H1 (cell line): ENCODE measurements at regions not wholly inside any gene's neighbourhood (a gene's known extent, or its start where the extent isn't known, plus 50 kb on each side); places are given as distances from the start of the nearest gene placed in this dataset.

Source experiments
- CTCF ChIA-PET: fragments of 300-600 bp; sonication (Branson Sonifier 250); formaldehyde crosslinking; loops from one replicate; lab custom pipeline; 2021; ENCODE audit not compliant: partially characterized antibody; lab: Charles Lee
- POLR2A ChIA-PET: fragments of 300-600 bp; sonication (Branson Sonifier 250); formaldehyde crosslinking; loops from one replicate; lab custom pipeline; 2021; ENCODE audit warnings: inconsistent platforms; ENCODE audit not compliant: partially characterized antibody; lab: Charles Lee
- DNase-seq, 2 experiments: peaks; one replicate each; pipeline versions ENCODE4 v3.0.0 to v3.0.0-alpha.2; 2010 to 2022; ENCODE audit warnings: low spot score in 2 of 2, low read depth in 1 of 2, mixed read lengths in 1 of 2
- FAIRE-seq: peaks from 2 replicates; lab custom pipeline; 2011; peaks lifted over from hg19 to GRCh38; lab: Jason Lieb, UNC
- H2AFZ ChIP-seq: 2 replicates; pipeline ENCODE4 v1.8.1; 2012; ENCODE audit warnings: low read length, inconsistent platforms
- H2AK5ac ChIP-seq: 2 replicates; pipeline ENCODE4 v1.6.1; 2013; ENCODE audit warnings: low read depth, low read length
- H2BK120ac ChIP-seq: replicated peaks from 2 replicates; pipeline ENCODE3; 2013; ENCODE audit warnings: low read depth, low read length, inconsistent platforms
- H2BK12ac ChIP-seq: 2 replicates; pipeline ENCODE4 v1.6.1; 2013; ENCODE audit warnings: low read depth, low read length
- H2BK15ac ChIP-seq: 2 replicates; pipeline ENCODE4 v1.6.1; 2013; ENCODE audit warnings: low read length
- H2BK20ac ChIP-seq: 2 replicates; pipeline ENCODE4 v1.6.1; 2013; ENCODE audit warnings: low read length
- H2BK5ac ChIP-seq: 2 replicates; pipeline ENCODE4 v1.6.1; 2013; ENCODE audit warnings: low read depth, low read length
- H3K14ac ChIP-seq: 2 replicates; pipeline ENCODE4 v1.6.1; 2013; ENCODE audit warnings: inconsistent platforms; ENCODE audit not compliant: insufficient read length
- H3K18ac ChIP-seq: 2 replicates; pipeline ENCODE4 v1.6.1; 2013; ENCODE audit warnings: low read length; ENCODE audit errors: extremely low read depth
- H3K23ac ChIP-seq: 2 replicates; pipeline ENCODE4 v1.6.1; 2013; ENCODE audit warnings: inconsistent platforms; ENCODE audit not compliant: insufficient read length
- H3K23me2 ChIP-seq: 2 replicates; pipeline ENCODE4 v1.6.1; 2013; ENCODE audit warnings: low read depth, low read length
- H3K27ac ChIP-seq: 2 replicates; pipeline ENCODE4 v1.6.1; 2011; ENCODE audit warnings: low read depth, low read length, inconsistent platforms
- H3K27me3 ChIP-seq, 4 experiments: replicated peaks in 1 of 4; 1 replicate in 1 of 4; 2 replicates in 3 of 4; pipeline versions ENCODE4 v1.6.1 to v1.8.1; 2011 to 2013; ENCODE audit warnings: low read length in 3 of 4, mild to moderate bottlenecking in 3 of 4, inconsistent platforms in 2 of 4, mixed read lengths in 2 of 4, moderate library complexity in 1 of 4; ENCODE audit not compliant: control insufficient read depth in 3 of 4, insufficient read depth in 3 of 4; ENCODE audit errors: extremely low read depth in 1 of 4
- H3K36me3 ChIP-seq, 4 experiments: 2 replicates each; pipeline versions ENCODE4 v1.6.1 to v1.8.1; 2011 to 2013; ENCODE audit warnings: mild to moderate bottlenecking in 4 of 4, low read length in 3 of 4, moderate library complexity in 2 of 4, control low read depth in 1 of 4, inconsistent platforms in 1 of 4; ENCODE audit not compliant: insufficient read depth in 4 of 4, control insufficient read depth in 2 of 4
- H3K4ac ChIP-seq: replicated peaks from 2 replicates; pipeline ENCODE3; 2013; ENCODE audit warnings: low read length, low read depth, mixed read lengths, inconsistent platforms; ENCODE audit not compliant: insufficient read length
- H3K4me1 ChIP-seq, 4 experiments: replicated peaks in 1 of 4; 1 replicate in 1 of 4; 2 replicates in 3 of 4; pipeline versions ENCODE4 v1.6.1 to v1.8.1; 2011 to 2013; ENCODE audit warnings: low read length in 3 of 4, inconsistent platforms in 2 of 4, mixed read lengths in 1 of 4; ENCODE audit not compliant: insufficient read depth in 4 of 4, control insufficient read depth in 3 of 4
- H3K4me2 ChIP-seq, 2 experiments: 2 replicates each; pipeline versions ENCODE4 v1.6.1 to v1.8.1; 2011 to 2013; ENCODE audit warnings: low read depth in 2 of 2, low read length in 2 of 2, control low read depth in 1 of 2, inconsistent platforms in 1 of 2, mild to moderate bottlenecking in 1 of 2; ENCODE audit not compliant: insufficient read depth in 1 of 2
- H3K4me3 ChIP-seq, 4 experiments: fragments of 200-600, 300-600 bp in 1 of 4; sonication (generic), shearing (Covaris generic), sonication (Bioruptor Twin) in 1 of 4; 2 replicates each; pipeline versions ENCODE4 v1.5.1 to v1.8.1; 2011 to 2016; ENCODE audit warnings: low read length in 4 of 4, low read depth in 3 of 4, control low read depth in 2 of 4, inconsistent platforms in 2 of 4, mild to moderate bottlenecking in 2 of 4, mixed read lengths in 1 of 4, moderate library complexity in 1 of 4; ENCODE audit not compliant: insufficient read depth in 2 of 4; ENCODE audit errors: extremely low read depth in 1 of 4
- H3K56ac ChIP-seq: replicated peaks from 2 replicates; pipeline ENCODE3; 2013; ENCODE audit warnings: low read depth, mild to moderate bottlenecking, mixed read lengths, low read length, inconsistent platforms; ENCODE audit not compliant: insufficient read length
- H3K79me1 ChIP-seq: 2 replicates; pipeline ENCODE4 v1.6.1; 2013; ENCODE audit warnings: low read depth, low read length, control low read depth
- H3K79me2 ChIP-seq, 2 experiments: 2 replicates each; pipeline versions ENCODE4 v1.6.1 to v1.8.1; 2012 to 2013; ENCODE audit warnings: low read length in 2 of 2, mild to moderate bottlenecking in 2 of 2, inconsistent platforms in 1 of 2; ENCODE audit not compliant: insufficient read depth in 2 of 2, control insufficient read depth in 1 of 2
- H3K9ac ChIP-seq, 4 experiments: replicated peaks in 1 of 4; 1 replicate in 1 of 4; 2 replicates in 3 of 4; pipeline versions ENCODE4 v1.6.1 to v1.8.1; 2011 to 2013; ENCODE audit warnings: low read depth in 3 of 4, low read length in 3 of 4, control low read depth in 2 of 4, mild to moderate bottlenecking in 2 of 4, moderate library complexity in 2 of 4, inconsistent platforms in 1 of 4; ENCODE audit errors: extremely low read depth in 1 of 4
- H3K9me3 ChIP-seq, 2 experiments: 2 replicates each; pipeline versions ENCODE4 v1.6.1 to v1.8.1; 2012 to 2013; ENCODE audit warnings: mild to moderate bottlenecking in 2 of 2, moderate library complexity in 2 of 2, control low read depth in 1 of 2, inconsistent platforms in 1 of 2, low read depth in 1 of 2, low read length in 1 of 2, mixed read lengths in 1 of 2; ENCODE audit not compliant: insufficient read depth in 2 of 2
- H4K20me1 ChIP-seq, 2 experiments: replicated peaks in 1 of 2; 2 replicates each; pipeline versions ENCODE3 to v1.8.1; 2011 to 2013; ENCODE audit warnings: inconsistent platforms in 2 of 2, low read length in 2 of 2, mild to moderate bottlenecking in 1 of 2; ENCODE audit not compliant: insufficient read depth in 2 of 2, control insufficient read depth in 1 of 2
- H4K5ac ChIP-seq: 2 replicates; pipeline ENCODE4 v1.6.1; 2013; ENCODE audit warnings: low read length, low read depth, mixed read lengths, inconsistent platforms; ENCODE audit not compliant: insufficient read length
- H4K8ac ChIP-seq: 2 replicates; pipeline ENCODE4 v1.8.0; 2013; ENCODE audit warnings: mild to moderate bottlenecking, moderate library complexity, low read length, inconsistent platforms; ENCODE audit not compliant: insufficient read depth; ENCODE audit errors: extremely low read depth
- H4K91ac ChIP-seq: replicated peaks from 2 replicates; pipeline ENCODE3; 2013; ENCODE audit warnings: low read length, mixed read lengths, inconsistent platforms; ENCODE audit not compliant: insufficient read length
- ASH2L ChIP-seq: fragments of 200-600, 300-600 bp; sonication (generic); IDR thresholded peaks from one replicate; pipeline ENCODE4 v1.7.1; 2017; ENCODE audit warnings: low read length
- BCL11A ChIP-seq, 2 experiments: IDR thresholded peaks; one replicate each; pipeline ENCODE4 v1.6.1; 2011; ENCODE audit warnings: low read depth in 2 of 2, low read length in 2 of 2, mild to moderate bottlenecking in 2 of 2
- BRCA1 ChIP-seq: IDR thresholded peaks from 2 replicates; pipeline ENCODE4 v1.6.1; 2012; ENCODE audit warnings: low read depth, low read length, improper control_type of control experiment
- CBX5 ChIP-seq: fragments of 300-800, 300-1000 bp; sonication (generic); IDR thresholded peaks from 2 replicates; pipeline ENCODE4 v1.7.1; 2016; ENCODE audit warnings: antibody characterized with exemption, low read length, low read depth
- CBX8 ChIP-seq: fragments of 300-800, 300-1000 bp; sonication (generic); IDR thresholded peaks from 2 replicates; pipeline ENCODE4 v1.7.1; 2016; ENCODE audit warnings: low read depth, low read length, borderline replicate concordance
- FOSL1 ChIP-seq: IDR thresholded peaks from 2 replicates; pipeline ENCODE4 v1.6.1; 2011; ENCODE audit warnings: mild to moderate bottlenecking, low read depth, low read length, moderate library complexity; ENCODE audit not compliant: insufficient read depth
- JUN ChIP-seq: IDR thresholded peaks from 2 replicates; pipeline ENCODE4 v1.6.1; 2011; ENCODE audit warnings: low read depth, mild to moderate bottlenecking, improper control_type of control experiment, low read length
- RXRA ChIP-seq: IDR thresholded peaks from 2 replicates; pipeline ENCODE4 v1.6.1; 2011; ENCODE audit warnings: low read depth, mild to moderate bottlenecking, low read length, moderate library complexity; ENCODE audit not compliant: insufficient read depth
- SIRT6 ChIP-seq: IDR thresholded peaks from one replicate; pipeline ENCODE4 v1.7.1; 2012; ENCODE audit warnings: low read length, inconsistent platforms
- WGBS, 2 experiments: shearing (Covaris generic) in 1 of 2; methylation state at CpG; one replicate each; pipeline versions ENCODE4 v1.1.6 to v1.1.7; 2013 to 2015; ENCODE audit warnings: low lambda C conversion rate in 2 of 2, mixed read lengths in 2 of 2, inconsistent platforms in 1 of 2, low coverage in 1 of 2, missing lambda C conversion rate in 1 of 2; ENCODE audit not compliant: insufficient replicate concordance in 2 of 2, insufficient coverage in 1 of 2, insufficient read length in 1 of 2; ENCODE audit errors: extremely low coverage in 1 of 2, missing lambda C conversion rate in 1 of 2; 5-methylcytosine and 5-hydroxymethylcytosine counted together
- TF ChIP-seq, protein P1 (sequence below): IDR thresholded peaks from 2 replicates; pipeline ENCODE4 v1.6.1; 2011; ENCODE audit warnings: low read depth, mild to moderate bottlenecking, low read length; ENCODE audit not compliant: insufficient read depth
- TF ChIP-seq, protein P2 (sequence below), 3 experiments: IDR thresholded peaks; 1 replicate in 2 of 3; 2 replicates in 1 of 3; pipeline versions ENCODE4 v1.5.1 to v1.6.1; 2011; ENCODE audit warnings: low read length in 3 of 3, mild to moderate bottlenecking in 3 of 3, inconsistent platforms in 2 of 3, low read depth in 1 of 3, moderate library complexity in 1 of 3; ENCODE audit not compliant: insufficient read depth in 1 of 3; ENCODE audit errors: control extremely low read depth in 1 of 3

DNA sequence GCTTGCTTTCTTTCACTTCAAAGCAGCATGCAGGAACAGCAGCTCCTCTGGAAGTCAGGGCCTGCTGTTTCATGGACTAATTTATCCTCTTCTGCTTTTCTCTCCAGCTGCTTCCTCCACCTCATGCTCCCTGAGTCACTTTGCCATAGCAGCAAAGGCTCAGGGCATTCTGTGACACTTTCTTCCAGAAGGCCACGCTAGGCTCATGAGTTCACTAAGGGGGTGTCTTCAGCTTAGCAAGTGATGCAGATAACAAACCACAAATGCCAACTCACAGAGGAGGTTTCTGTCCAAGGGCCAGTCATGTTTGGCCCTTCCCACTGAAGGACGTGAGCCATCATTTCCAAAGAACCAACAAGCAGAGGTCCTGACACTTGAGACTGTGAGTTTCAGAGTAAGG is 200.2 kb downstream of the ADGRA3 start:
- FAIRE-seq (no peak), DNase-seq (no peak)
- Histone ChIP-seq H3K27ac (no peak overlapping the region), H2BK120ac (no peak overlapping the region), H3K4ac (no peak overlapping the region), H3K9ac (no peak overlapping the region; a peak in 1 of 7 replicates), H3K36me3 (no peaks in the 10 kb centered on the region), H3K9me3 (no peaks in the 10 kb centered on the region), H3K4me3 (no peak overlapping the region), H3K18ac (no peak overlapping the region), H2AFZ (no peak overlapping the region; the same call in 1 of the 2 replicates), H3K14ac (no peak overlapping the region), H3K79me2 (no peaks in the 10 kb centered on the region), H2BK5ac (no peak overlapping the region), H3K4me1 (no peaks in the 10 kb centered on the region), H2AK5ac (no peak overlapping the region), H2BK15ac (no peak overlapping the region), H2BK12ac (no peak overlapping the region), H2BK20ac (no peak overlapping the region), H4K8ac (no peak overlapping the region), H3K56ac (no peak overlapping the region), H3K23ac (no peak overlapping the region), H4K91ac (no peak overlapping the region), H4K5ac (no peak overlapping the region), H3K79me1 (no peaks in the 10 kb centered on the region), H4K20me1 (no peaks in the 10 kb centered on the region), H3K23me2 (0 out of 2 replicates have a peak, but pooled peaks cover under 1% of the 10 kb centered on the region), H3K4me2 (no peak overlapping the region), H3K27me3 (no peaks in the 10 kb centered on the region)
- no peak for TF ChIP-seq RXRA
- TF ChIP-seq SIRT6: no peak
- TF ChIP-seq CBX8: no peak
- TF ChIP-seq, protein P1, sequence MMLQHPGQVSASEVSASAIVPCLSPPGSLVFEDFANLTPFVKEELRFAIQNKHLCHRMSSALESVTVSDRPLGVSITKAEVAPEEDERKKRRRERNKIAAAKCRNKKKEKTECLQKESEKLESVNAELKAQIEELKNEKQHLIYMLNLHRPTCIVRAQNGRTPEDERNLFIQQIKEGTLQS: no peak
- TF ChIP-seq, protein P2, sequence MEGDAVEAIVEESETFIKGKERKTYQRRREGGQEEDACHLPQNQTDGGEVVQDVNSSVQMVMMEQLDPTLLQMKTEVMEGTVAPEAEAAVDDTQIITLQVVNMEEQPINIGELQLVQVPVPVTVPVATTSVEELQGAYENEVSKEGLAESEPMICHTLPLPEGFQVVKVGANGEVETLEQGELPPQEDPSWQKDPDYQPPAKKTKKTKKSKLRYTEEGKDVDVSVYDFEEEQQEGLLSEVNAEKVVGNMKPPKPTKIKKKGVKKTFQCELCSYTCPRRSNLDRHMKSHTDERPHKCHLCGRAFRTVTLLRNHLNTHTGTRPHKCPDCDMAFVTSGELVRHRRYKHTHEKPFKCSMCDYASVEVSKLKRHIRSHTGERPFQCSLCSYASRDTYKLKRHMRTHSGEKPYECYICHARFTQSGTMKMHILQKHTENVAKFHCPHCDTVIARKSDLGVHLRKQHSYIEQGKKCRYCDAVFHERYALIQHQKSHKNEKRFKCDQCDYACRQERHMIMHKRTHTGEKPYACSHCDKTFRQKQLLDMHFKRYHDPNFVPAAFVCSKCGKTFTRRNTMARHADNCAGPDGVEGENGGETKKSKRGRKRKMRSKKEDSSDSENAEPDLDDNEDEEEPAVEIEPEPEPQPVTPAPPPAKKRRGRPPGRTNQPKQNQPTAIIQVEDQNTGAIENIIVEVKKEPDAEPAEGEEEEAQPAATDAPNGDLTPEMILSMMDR (IDR thresholded peaks at IDR 0.05; ENCODE audit: control extremely low read depth in 1 of 3, insufficient read depth in 1 of 3, low read depth in 1 of 3, low read length in 3 of 3): no peak
- no peak for TF ChIP-seq CBX5
- no peak for TF ChIP-seq ASH2L
- no peak for TF ChIP-seq BCL11A (IDR thresholded peaks at IDR 0.05; ENCODE audit: low read depth in 2 of 2, low read length in 2 of 2)
- no peak for TF ChIP-seq BRCA1
- TF ChIP-seq FOSL1: no peak
- TF ChIP-seq JUN: no peak
- CTCF ChIA-PET: interaction anchor here (0.6 to 1.4 kb wide), 2 partner anchors 73 to 78 kb away, joined by 3 to 4 read pairs; no protein-coding TSS in a partner anchor
- WGBS, 2 experiments: 86% methylated on average over 2 of the region's 2 CpGs; no CpG with 5 or more reads in 1 of the 2 experiments
- POLR2A ChIA-PET: no interaction called here
